ENCODE measurements at regions not wholly inside any gene's neighbourhood (a gene's known extent, or its start where the extent isn't known, plus 50 kb on each side); places are given as distances from the start of the nearest gene placed in this dataset.
"Not testable (repeated sequence)": the region's sequence is repeated elsewhere in the genome, so short reads cannot be mapped to it uniquely, and the experiment has no call there.

GRCh38 chr3:135412475-135412874 lies 553.1 kb upstream of the PPP2R3A start:
- no peak for DNase-seq

- DNase-seq = no peak
These were observed 549.3 kb upstream of the PPP2R3A start for GRCh38 chr3:135416182-135416581.

DNA sequence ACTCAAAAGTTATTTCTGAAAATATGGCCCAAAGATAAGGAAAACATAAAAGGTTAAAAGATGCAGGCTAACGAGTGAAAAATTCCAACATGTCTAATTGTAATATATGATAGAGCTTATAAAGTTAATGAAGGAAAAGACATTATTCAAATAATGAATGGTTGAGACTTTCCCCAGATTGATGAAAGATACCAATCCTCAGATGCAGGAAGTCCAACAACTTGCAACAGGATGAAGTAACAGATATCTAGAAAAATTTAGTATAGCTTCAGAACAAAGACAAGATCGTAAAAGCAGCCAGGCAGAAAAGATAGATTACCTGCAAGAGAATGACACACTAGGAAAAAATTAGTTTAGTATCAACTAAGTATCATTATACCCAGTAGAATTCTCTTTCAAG lies 546.4 kb upstream of the PPP2R3A start:
- no peak for DNase-seq

GRCh38 chr3:135426508-135426907 lies 539.0 kb upstream of the PPP2R3A start:
- DNase-seq = no peak

DNA sequence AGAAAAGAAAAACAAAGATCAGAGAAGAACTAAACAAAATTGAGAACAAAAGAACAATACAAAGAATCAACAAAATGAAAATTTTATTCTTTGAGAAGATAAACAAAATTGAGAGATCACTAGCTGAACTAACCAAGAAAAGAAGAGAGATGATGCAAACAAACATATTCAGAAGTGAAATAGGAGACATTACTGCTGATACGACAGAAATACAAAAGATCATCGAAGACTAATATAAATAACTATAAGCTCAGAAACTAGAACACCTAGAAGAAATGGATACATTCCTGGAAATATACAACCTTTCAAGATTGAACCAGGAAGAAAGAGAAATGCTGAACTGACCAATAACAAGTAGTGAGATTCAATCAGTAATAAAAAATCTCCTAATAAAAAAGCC lies 533.1 kb upstream of the PPP2R3A start:
- no peak for DNase-seq

- DNase-seq = not testable (repeated sequence)
These were observed 526.5 kb upstream of the PPP2R3A start for GRCh38 chr3:135438889-135439597.

DNA sequence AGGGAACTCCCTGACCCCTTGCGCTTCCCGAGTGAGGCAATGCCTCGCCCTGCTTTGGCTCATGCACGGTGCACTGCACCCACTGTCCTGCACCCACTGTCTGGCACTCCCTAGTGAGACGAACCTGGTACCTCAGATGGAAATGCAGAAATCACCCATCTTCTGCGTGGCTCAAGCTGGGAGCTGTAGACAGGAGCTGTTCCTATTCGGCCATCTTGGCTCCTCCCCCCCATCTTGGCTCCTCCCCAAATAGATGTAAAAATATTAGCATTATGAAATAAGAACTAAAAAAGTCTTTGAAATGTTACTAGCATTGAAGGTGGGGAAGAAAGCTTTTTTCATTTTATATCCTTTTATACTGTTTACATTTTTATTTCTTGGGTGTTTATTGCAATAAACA lies 525.9 kb upstream of the PPP2R3A start:
- DNase-seq = not testable (repeated sequence)

DNA sequence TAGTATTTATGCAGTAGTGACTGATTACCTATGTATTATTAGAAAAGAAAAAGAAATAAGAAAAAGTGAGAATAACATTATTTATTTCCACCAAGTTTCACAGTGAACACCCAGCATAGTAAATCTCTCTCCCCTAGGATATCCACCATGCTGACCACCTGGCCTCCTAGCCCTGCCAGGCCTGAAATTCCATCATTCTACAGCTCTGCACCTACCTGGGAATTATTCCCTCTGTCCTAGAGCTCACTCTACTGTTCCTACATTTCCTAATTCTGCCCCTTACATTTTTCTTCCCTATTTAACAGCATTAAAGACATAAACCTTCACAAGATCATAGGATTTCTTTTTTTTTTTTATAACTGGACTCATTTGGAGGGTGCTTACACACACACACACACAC lies 525.3 kb upstream of the PPP2R3A start:
- no peak for DNase-seq

GRCh38 chr3:135440746-135441145 lies 524.8 kb upstream of the PPP2R3A start:
- DNase-seq = no peak

DNA sequence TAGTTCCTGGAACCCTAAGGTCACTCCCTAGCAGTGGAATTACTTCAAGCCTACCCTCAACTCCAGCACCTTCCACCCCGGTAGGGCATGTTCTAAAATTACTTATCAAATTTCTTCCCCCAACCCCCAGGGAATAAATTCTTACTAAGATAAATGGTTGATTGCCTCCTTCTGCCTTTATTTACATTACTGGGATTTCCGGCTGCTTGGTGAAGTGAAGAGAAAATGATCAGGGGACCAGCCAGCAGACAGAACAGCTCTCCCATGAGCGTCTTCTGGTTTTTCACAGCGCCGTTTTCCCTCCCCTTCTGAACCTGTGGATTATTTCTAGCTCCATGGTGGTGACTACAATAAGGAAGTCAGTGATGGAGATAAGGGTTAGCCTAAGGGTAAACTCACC lies 521.5 kb upstream of the PPP2R3A start:
- no peak for DNase-seq

- DNase-seq = no peak
These were observed 518.0 kb upstream of the PPP2R3A start for GRCh38 chr3:135447483-135447882.

DNA sequence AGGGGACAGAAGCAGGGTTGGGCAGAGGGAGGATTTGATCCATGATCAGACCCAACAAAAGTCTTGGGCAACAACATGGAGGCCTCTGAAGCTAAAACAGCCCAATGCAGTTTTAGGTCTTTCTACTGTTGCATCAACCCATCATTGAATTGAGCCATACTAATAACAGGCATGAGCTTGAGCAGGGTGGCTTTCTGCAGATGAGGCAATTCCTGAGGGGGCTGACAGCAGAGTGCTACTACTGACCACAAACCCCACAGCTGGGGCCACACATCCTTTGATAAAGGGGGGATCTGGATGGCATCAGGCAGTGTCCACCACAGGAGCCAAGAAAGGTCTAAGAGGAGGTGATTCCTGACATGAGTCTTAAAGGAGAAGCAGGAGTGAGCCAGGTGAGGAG lies 517.0 kb upstream of the PPP2R3A start:
- no peak for DNase-seq

DNA sequence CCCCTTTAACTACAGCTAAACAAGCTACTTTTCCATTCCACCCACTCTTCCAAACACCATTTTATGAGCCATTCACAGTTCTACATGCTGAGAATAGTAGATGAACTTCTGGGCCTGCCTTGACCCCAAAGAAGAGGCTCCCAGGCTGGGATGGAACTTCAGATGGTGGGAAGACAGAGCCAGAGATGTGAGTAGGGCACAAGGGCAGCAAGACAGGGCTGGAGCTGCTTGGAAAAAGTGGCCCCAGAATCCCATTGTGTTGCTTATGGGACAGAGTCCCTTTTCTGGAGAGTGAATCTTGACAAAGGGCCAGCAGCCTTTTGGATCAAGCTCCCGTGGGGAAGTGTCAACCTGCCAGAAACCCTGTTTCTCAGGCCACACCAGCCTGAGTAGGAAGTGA lies 516.5 kb upstream of the PPP2R3A start:
- DNase-seq = no peak

- DNase-seq = no peak
These were observed 514.3 kb upstream of the PPP2R3A start for GRCh38 chr3:135451037-135451785.

- no peak for DNase-seq
These were observed 512.6 kb upstream of the PPP2R3A start for GRCh38 chr3:135452881-135453280.

DNA sequence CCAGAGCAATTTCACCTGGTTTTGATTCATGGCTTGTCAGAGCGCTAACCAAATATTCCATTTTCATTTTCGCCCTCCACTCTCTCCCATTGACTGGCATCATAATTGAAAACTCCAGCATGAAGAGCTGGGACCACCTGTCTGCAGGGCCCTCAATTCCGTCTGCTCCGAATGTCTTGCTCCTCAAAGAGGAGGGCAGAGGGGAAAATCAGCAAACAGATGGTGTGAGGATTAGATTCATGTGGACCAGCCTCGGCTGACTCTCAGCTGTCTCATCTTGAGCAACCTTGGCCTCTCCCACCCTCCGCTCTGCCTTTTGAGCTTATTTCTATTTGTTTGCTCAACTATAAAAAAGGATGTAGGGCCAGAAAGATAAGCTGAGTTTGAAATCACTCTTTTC lies 512.2 kb upstream of the PPP2R3A start:
- DNase-seq = no peak

- no peak for DNase-seq
These were observed 510.6 kb upstream of the PPP2R3A start for GRCh38 chr3:135454890-135455289.

GRCh38 chr3:135456108-135456790 lies 509.3 kb upstream of the PPP2R3A start:
- DNase-seq = no peak

GRCh38 chr3:135458541-135459322 lies 506.8 kb upstream of the PPP2R3A start:
- DNase-seq = no peak

- DNase-seq = no peak
These were observed 505.3 kb upstream of the PPP2R3A start for GRCh38 chr3:135460273-135460672.

- DNase-seq = no peak
These were observed 493.6 kb upstream of the PPP2R3A start for GRCh38 chr3:135471911-135472310.

GRCh38 chr3:135473449-135473848 lies 492.1 kb upstream of the PPP2R3A start:
- no peak for DNase-seq

GRCh38 chr3:135487261-135487660 lies 478.3 kb upstream of the PPP2R3A start:
- DNase-seq = no peak

All from activated CD8-positive, alpha-beta memory T cell treated with anti-CD3 and anti-CD28 coated beads for 24 hours (primary cell).